ENCODE measurements at regions not wholly inside any gene's neighbourhood (a gene's known extent, or its start where the extent isn't known, plus 50 kb on each side); places are given as distances from the start of the nearest gene placed in this dataset.

- DNase-seq (ENCODE audit: low spot score), result no peak
Measured at GRCh38 chr12:108037960-108038359, 91.1 kb upstream of the WSCD2 start.

- no peak for DNase-seq (ENCODE audit: low spot score)
Measured at GRCh38 chr12:108039794-108040193, 89.3 kb upstream of the WSCD2 start.

- no peak for DNase-seq (ENCODE audit: low spot score)
Measured at GRCh38 chr12:108040947-108041346, 88.1 kb upstream of the WSCD2 start.

- DNase-seq (ENCODE audit: low spot score), result no peak
Measured at GRCh38 chr12:108043286-108043685, 85.8 kb upstream of the WSCD2 start.

GRCh38 chr12:108043750-108044533 is 85.1 kb upstream of the WSCD2 start:
- no peak for DNase-seq (ENCODE audit: low spot score)

- DNase-seq (ENCODE audit: low spot score), result no peak
Measured at GRCh38 chr12:108046135-108046534, 83.0 kb upstream of the WSCD2 start.

GRCh38 chr12:108046650-108047049 is 82.4 kb upstream of the WSCD2 start:
- DNase-seq (ENCODE audit: low spot score), result peak; percentile 24

GRCh38 chr12:108047071-108047550 is 82.0 kb upstream of the WSCD2 start:
- peak; percentile 18 for DNase-seq (ENCODE audit: low spot score)

GRCh38 chr12:108048686-108049085 is 80.4 kb upstream of the WSCD2 start:
- DNase-seq (ENCODE audit: low spot score), result no peak

GRCh38 chr12:108050696-108051095 is 78.4 kb upstream of the WSCD2 start:
- DNase-seq (ENCODE audit: low spot score), result no peak

GRCh38 chr12:108052260-108052659 is 76.8 kb upstream of the WSCD2 start:
- no peak for DNase-seq (ENCODE audit: low spot score)

GRCh38 chr12:108053512-108053911 is 75.6 kb upstream of the WSCD2 start:
- no peak for DNase-seq (ENCODE audit: low spot score)

GRCh38 chr12:108054496-108054895 is 74.6 kb upstream of the WSCD2 start:
- no peak for DNase-seq (ENCODE audit: low spot score)

GRCh38 chr12:108055141-108055540 is 73.9 kb upstream of the WSCD2 start:
- no peak for DNase-seq (ENCODE audit: low spot score)

GRCh38 chr12:108060067-108060466 is 69.0 kb upstream of the WSCD2 start:
- DNase-seq (ENCODE audit: low spot score), result no peak

GRCh38 chr12:108060903-108061302 is 68.2 kb upstream of the WSCD2 start:
- no peak for DNase-seq (ENCODE audit: low spot score)

- no peak for DNase-seq (ENCODE audit: low spot score)
Measured at GRCh38 chr12:108063192-108063591, 65.9 kb upstream of the WSCD2 start.

- no peak for DNase-seq (ENCODE audit: low spot score)
Measured at GRCh38 chr12:108065069-108065468, 64.0 kb upstream of the WSCD2 start.

GRCh38 chr12:108066583-108067577 is 62.2 kb upstream of the WSCD2 start:
- no peak for DNase-seq (ENCODE audit: low spot score)

- DNase-seq (ENCODE audit: low spot score), result no peak
Measured at GRCh38 chr12:108069651-108070165, 59.4 kb upstream of the WSCD2 start.

- DNase-seq (ENCODE audit: low spot score), result no peak
Measured at GRCh38 chr12:108075561-108075960, 53.5 kb upstream of the WSCD2 start.

- DNase-seq (ENCODE audit: low spot score), result no peak
Measured at GRCh38 chr12:108076556-108076955, 52.5 kb upstream of the WSCD2 start.

- DNase-seq (ENCODE audit: low spot score), result no peak
Measured at GRCh38 chr12:108078428-108078827, 50.7 kb upstream of the WSCD2 start.
